Endothelial cell of umbilical vein (primary cell): ENCODE measurements at regions not wholly inside any gene's neighbourhood (a gene's known extent, or its start where the extent isn't known, plus 50 kb on each side); places are given as distances from the start of the nearest gene placed in this dataset.

Source experiments
- MYC ChIP-seq: IDR thresholded peaks from one replicate; pipeline ENCODE4 v1.6.1; 2011; ENCODE audit warnings: mild to moderate bottlenecking, low read depth, low read length
- TF ChIP-seq, protein P1 (sequence below), 2 donors: IDR thresholded peaks; 1 replicate in 1 of 2; 2 replicates in 1 of 2; pipeline ENCODE4 v1.5.1; 2011; ENCODE audit warnings: low read length in 2 of 2, mild to moderate bottlenecking in 2 of 2, moderate library complexity in 2 of 2, control low read depth in 1 of 2, inconsistent platforms in 1 of 2, low read depth in 1 of 2; ENCODE audit not compliant: insufficient read depth in 1 of 2; ENCODE audit errors: extremely low read depth in 1 of 2

DNA sequence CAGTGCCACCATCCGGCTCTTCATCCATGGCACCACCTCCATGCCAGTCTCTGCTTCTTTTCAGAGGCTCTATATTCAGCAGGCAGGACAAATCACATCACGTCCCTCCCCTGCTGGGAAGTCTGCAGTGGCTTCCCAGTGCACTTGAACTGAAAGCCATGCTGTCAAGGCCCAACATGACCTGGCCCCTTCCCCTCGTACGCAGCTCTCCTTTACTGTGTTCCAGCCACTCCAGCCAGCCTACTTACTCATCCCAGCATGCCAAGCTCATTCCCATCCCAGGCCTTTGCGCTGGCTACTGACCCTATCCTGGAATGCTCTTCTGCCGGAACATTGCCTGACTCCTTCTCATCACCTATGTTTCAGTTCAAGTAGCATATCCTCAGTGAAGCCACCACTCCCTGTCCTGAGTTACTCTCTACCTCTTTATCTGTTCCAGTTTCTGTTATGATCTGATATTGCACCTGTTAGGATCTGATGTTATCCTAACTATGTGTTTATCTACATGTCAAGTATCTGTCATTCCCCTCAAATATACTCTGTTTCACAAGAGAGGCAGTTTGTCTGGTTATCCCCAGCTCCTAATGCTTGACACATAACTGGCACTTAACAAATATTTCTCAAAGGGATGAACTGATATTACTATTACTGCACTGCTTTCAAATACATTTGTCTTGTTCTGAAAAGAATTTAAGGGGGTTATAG lies 101.2 kb upstream of the F3 start:
- TF ChIP-seq, protein P1, sequence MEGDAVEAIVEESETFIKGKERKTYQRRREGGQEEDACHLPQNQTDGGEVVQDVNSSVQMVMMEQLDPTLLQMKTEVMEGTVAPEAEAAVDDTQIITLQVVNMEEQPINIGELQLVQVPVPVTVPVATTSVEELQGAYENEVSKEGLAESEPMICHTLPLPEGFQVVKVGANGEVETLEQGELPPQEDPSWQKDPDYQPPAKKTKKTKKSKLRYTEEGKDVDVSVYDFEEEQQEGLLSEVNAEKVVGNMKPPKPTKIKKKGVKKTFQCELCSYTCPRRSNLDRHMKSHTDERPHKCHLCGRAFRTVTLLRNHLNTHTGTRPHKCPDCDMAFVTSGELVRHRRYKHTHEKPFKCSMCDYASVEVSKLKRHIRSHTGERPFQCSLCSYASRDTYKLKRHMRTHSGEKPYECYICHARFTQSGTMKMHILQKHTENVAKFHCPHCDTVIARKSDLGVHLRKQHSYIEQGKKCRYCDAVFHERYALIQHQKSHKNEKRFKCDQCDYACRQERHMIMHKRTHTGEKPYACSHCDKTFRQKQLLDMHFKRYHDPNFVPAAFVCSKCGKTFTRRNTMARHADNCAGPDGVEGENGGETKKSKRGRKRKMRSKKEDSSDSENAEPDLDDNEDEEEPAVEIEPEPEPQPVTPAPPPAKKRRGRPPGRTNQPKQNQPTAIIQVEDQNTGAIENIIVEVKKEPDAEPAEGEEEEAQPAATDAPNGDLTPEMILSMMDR (IDR thresholded peaks at IDR 0.05; ENCODE audit: extremely low read depth in 1 of 2, insufficient read depth in 1 of 2, low read depth in 1 of 2, low read length in 2 of 2), result no peak
- no peak for TF ChIP-seq MYC
